D721Med (cell line): ENCODE measurements at regions not wholly inside any gene's neighbourhood (a gene's known extent, or its start where the extent isn't known, plus 50 kb on each side); places are given as distances from the start of the nearest gene placed in this dataset.
A peak's percentile ranks its signal among the peaks of the same experiment; 100 is the strongest.

ENCODE experiments used
- DNase-seq: peaks from one replicate; pipeline ENCODE4 v3.0.0; 2011; ENCODE audit warnings: low spot score; ENCODE audit not compliant: insufficient read length
- FAIRE-seq: peaks from 2 replicates; lab custom pipeline; 2011; peaks lifted over from hg19 to GRCh38; lab: Jason Lieb, UNC
- TF ChIP-seq, protein P1 (sequence below): IDR thresholded peaks from 2 replicates; pipeline ENCODE4 v1.5.1; 2012; ENCODE audit warnings: mild to moderate bottlenecking, control low read depth; ENCODE audit not compliant: insufficient read depth; ENCODE audit errors: missing control alignments

DNA sequence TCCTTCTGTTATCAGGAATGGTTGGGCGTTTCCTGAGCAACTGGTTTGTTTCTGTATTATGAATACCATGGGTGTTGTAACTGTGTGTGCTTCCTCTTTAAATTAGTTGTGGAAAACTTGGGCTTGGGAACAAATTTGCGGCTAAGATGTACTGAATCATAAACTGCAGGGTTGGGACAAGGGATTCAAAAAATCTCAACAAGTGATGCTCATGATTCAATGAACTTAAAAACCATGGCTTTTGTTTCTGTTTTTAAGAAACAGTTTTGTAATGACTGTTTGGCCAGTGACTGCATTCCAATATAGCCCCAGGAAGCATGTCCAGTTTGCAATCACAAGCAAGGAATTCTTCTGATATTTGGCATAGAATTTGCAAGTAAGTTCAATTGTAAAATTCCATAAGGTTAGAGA, 657.5 kb upstream of the WWC1 start:
- FAIRE-seq: no peak
- DNase-seq: no peak
- TF ChIP-seq, protein P1, sequence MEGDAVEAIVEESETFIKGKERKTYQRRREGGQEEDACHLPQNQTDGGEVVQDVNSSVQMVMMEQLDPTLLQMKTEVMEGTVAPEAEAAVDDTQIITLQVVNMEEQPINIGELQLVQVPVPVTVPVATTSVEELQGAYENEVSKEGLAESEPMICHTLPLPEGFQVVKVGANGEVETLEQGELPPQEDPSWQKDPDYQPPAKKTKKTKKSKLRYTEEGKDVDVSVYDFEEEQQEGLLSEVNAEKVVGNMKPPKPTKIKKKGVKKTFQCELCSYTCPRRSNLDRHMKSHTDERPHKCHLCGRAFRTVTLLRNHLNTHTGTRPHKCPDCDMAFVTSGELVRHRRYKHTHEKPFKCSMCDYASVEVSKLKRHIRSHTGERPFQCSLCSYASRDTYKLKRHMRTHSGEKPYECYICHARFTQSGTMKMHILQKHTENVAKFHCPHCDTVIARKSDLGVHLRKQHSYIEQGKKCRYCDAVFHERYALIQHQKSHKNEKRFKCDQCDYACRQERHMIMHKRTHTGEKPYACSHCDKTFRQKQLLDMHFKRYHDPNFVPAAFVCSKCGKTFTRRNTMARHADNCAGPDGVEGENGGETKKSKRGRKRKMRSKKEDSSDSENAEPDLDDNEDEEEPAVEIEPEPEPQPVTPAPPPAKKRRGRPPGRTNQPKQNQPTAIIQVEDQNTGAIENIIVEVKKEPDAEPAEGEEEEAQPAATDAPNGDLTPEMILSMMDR: no peak

DNA sequence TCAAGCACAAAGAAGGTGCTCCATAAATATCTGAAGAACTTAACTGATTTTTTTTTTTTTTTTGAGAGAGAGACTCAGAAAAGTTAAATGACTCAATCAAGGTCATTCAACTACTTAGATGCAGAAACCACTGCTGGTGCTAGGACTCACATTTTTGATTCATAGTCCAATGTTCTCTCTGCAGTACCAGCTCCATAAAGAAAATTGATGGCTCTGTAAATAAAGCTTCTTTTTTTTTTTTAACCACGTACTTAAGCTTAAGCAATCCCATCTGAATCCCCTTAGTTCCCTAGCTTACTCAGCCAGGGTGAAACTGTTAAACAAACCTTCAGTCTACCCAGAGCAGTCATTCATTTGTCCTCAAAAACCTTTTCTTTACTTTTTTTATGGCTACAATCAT, 657.0 kb upstream of the WWC1 start:
- DNase-seq: no peak
- TF ChIP-seq, protein P1: no peak
- FAIRE-seq: peak; percentile 69

DNA sequence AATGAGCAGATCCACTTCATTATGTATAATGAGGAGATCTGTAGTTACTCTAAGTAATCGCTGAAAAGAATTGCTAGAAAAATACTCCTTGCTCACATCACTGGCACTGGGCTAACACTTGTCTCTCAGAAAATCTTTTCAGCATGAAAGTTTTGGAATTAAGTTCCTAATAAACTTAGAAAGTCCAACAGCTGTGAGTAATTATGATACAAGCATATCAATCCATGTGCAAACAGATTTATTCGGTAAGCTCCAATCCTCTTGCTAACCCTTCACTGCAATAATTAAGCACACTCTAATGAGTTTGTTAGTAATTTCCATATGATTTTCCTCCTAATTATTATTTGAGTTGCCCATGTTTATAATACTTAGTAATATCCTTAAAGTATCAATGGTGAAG, 652.6 kb upstream of the WWC1 start:
- TF ChIP-seq, protein P1: no peak
- no peak for DNase-seq
- FAIRE-seq: peak; percentile 97

DNA sequence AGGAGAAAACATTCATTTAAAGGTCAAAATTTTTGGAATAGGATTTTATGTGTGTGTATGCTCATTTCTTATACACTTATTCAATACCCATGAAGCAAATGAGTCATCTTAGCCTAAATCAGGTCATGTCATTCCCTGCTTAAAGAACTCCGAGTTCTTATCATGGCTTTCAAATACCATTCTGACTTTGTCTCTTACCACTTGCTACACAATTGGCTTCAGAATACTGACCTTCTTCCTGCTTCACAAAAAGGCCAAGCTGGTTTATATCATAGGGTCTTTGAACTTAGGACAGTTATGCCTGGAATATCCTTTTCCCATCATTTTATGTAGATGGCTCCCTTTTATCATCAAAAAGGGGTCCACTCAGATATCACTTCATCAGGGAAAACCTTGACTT, 652.2 kb upstream of the WWC1 start:
- no peak for DNase-seq
- FAIRE-seq: no peak
- TF ChIP-seq, protein P1: no peak

DNA sequence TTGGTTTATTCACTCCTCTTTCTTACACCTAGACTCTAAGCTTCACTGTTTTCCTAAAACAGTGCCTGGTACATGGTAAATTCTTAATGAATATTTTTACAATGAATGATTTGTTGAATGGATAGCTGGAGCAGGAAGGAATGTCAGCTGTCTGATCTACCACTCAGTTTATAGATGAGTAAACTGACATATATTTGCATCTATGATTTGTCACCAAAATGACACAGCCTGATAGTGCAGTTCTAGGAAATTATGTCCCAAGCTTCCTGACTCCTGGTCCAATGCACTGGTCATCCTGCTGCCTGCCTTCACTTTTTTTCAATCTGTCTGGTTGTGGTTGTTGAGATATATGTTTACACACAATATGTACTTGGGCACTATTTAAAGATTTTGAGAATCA, 651.7 kb upstream of the WWC1 start:
- TF ChIP-seq, protein P1: no peak
- DNase-seq: no peak
- FAIRE-seq: no peak

DNA sequence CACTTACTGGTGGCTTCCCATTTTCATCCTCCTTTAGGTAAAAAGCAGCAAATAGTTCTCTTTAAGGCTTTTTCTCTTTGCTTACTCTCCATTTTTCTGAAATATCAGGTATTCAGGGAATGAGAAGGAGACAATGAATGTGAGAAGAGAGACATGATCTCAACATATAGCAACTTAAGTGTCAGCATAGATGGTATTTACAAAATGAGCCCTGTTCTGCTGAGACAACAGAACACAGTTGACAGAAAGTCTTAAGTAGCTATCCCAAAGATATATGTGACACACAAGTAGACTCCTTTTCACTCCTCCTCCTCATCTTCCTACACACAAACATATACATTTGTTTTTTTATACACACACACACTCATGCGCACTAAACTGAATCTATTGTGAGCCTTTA, 649.3 kb upstream of the WWC1 start:
- FAIRE-seq (no peak), DNase-seq (no peak)
- TF ChIP-seq, protein P1: no peak

DNA sequence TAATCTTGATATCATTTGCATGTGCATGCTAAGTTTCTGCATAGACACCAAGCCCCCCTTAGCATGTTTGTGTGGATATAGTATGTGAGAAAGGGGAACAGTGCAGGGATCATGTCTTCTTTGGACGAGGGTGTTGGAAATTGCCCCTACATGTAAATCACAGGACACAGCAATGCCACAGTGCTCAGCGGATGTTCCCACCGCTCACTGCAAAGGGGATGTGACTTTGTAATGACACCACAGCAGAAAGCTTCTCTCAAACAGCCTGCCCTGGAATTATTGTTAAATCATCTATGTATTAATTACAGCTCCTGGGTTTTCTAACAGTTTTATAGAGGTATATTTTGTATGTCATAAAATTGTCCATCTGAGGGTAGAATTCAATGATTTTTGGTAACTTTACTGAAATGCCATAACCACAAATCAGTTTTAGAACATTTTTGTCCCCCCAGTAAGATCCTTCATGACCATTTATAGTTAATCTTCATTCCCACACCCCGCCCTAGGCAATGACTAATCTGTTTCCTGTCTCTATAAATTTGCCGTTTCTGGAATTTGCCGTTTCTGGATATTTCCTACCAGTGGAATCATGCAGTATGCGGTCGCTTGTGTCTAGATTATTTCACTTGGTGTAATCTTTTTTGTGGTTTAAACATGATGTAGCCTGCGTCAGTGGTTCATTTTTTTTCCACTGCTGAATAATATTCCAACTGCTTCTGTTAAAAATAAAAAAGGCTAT, 648.5 kb upstream of the WWC1 start:
- FAIRE-seq: no peak
- no peak for DNase-seq
- TF ChIP-seq, protein P1: no peak
